IPS-NIHi11 (cell line): ENCODE measurements at regions not wholly inside any gene's neighbourhood (a gene's known extent, or its start where the extent isn't known, plus 50 kb on each side); places are given as distances from the start of the nearest gene placed in this dataset.

Experiments
- DNase-seq: peaks from one replicate; pipeline ENCODE4 v3.0.0; 2012; ENCODE audit warnings: mixed read lengths, low spot score

GRCh38 chr4:95987851-95988250, 148.0 kb downstream of the PDHA2 start:
- no peak for DNase-seq

GRCh38 chr4:95998311-95998710, 158.4 kb downstream of the PDHA2 start:
- no peak for DNase-seq

- no peak for DNase-seq
These were observed 164.3 kb downstream of the PDHA2 start for GRCh38 chr4:96003951-96004740.

GRCh38 chr4:96009427-96010119, 169.7 kb downstream of the PDHA2 start:
- DNase-seq = no peak

GRCh38 chr4:96012687-96013086, 172.8 kb downstream of the PDHA2 start:
- DNase-seq = no peak

GRCh38 chr4:96016634-96017299, 176.9 kb downstream of the PDHA2 start:
- DNase-seq = no peak

GRCh38 chr4:96025011-96025410, 185.1 kb downstream of the PDHA2 start:
- DNase-seq = no peak

GRCh38 chr4:96035727-96036126, 195.8 kb downstream of the PDHA2 start:
- DNase-seq = peak; percentile 46

- DNase-seq = no peak
These were observed 196.9 kb downstream of the PDHA2 start for GRCh38 chr4:96036781-96037180.

GRCh38 chr4:96037705-96038104, 197.8 kb downstream of the PDHA2 start:
- no peak for DNase-seq

GRCh38 chr4:96039217-96039616, 199.3 kb downstream of the PDHA2 start:
- no peak for DNase-seq

- no peak for DNase-seq
These were observed 200.0 kb downstream of the PDHA2 start for GRCh38 chr4:96039803-96040436.

- DNase-seq = no peak
These were observed 205.1 kb downstream of the PDHA2 start for GRCh38 chr4:96044971-96045370.

- DNase-seq = no peak
These were observed 212.9 kb downstream of the PDHA2 start for GRCh38 chr4:96052827-96053226.

- no peak for DNase-seq
These were observed 216.5 kb downstream of the PDHA2 start for GRCh38 chr4:96056346-96056934.

GRCh38 chr4:96063639-96064038, 223.7 kb downstream of the PDHA2 start:
- no peak for DNase-seq

- no peak for DNase-seq
These were observed 233.6 kb downstream of the PDHA2 start for GRCh38 chr4:96073461-96073860.

GRCh38 chr4:96092151-96092705, 252.3 kb downstream of the PDHA2 start:
- DNase-seq = no peak

- DNase-seq = no peak
These were observed 253.2 kb downstream of the PDHA2 start for GRCh38 chr4:96093057-96093456.

GRCh38 chr4:96093563-96093962, 253.7 kb downstream of the PDHA2 start:
- DNase-seq = no peak

GRCh38 chr4:96094183-96094582, 254.3 kb downstream of the PDHA2 start:
- no peak for DNase-seq
